ENCODE measurements at regions not wholly inside any gene's neighbourhood (a gene's known extent, or its start where the extent isn't known, plus 50 kb on each side); places are given as distances from the start of the nearest gene placed in this dataset.
"Not testable (repeated sequence)": the region's sequence is repeated elsewhere in the genome, so short reads cannot be mapped to it uniquely, and the experiment has no call there.

DNA sequence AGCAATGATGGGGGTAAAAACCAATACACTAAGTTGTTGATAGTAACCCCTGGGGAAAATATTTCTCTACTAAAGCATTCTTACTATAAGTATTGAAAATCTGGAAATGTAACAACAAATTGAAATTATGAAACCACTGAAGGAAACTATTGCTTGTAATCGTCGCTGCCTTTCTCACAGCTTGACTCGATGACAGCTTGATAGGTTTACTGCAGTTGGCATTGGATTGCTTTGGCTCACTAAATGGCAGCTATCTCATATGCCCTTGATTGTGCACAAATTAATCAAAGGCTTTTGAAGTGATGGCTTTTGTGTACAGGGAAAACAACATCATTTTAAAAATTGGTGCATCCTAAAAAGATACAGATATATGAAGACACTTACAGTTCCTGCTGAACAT, 419.6 kb upstream of the TENM3 start:
- DNase-seq (ENCODE audit: insufficient read length) (no peak), FAIRE-seq (no peak)
- TF ChIP-seq POLR2AphosphoS5 (IDR thresholded peaks at IDR 0.05; ENCODE audit: low read depth, low read length) (no peak), TAF1 (IDR thresholded peaks at IDR 0.05; ENCODE audit: borderline replicate concordance, low read depth, low read length) (no peak), POLR2A (IDR thresholded peaks at IDR 0.05; ENCODE audit: low read depth, low read length) (no peak)

GRCh38 chr4:181825564-181825963, 417.6 kb upstream of the TENM3 start:
- no peak for DNase-seq (ENCODE audit: insufficient read length)
- TF ChIP-seq TAF1 (IDR thresholded peaks at IDR 0.05; ENCODE audit: borderline replicate concordance, low read depth, low read length) (no peak), POLR2AphosphoS5 (IDR thresholded peaks at IDR 0.05; ENCODE audit: low read depth, low read length) (no peak), POLR2A (IDR thresholded peaks at IDR 0.05; ENCODE audit: low read depth, low read length) (no peak)
- FAIRE-seq, result no peak

DNA sequence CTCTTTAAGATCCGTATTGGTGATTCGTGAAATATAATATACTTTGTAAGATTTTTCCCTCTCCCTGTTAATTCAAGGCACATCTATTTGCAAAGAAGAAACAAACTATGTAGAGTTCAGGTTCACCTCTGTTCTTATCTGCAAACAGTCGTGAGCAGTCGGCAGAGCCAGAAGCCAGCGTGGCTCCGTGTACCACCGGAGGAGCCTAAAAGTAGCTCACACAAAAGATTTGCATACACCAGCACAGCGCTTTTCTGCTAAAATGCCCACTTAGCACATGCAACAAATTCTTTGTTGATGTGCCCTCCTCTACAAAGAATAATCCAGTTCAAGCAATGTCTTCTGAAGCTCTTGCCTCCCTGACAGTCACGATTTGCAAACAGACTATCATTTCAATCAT, 416.0 kb upstream of the TENM3 start:
- FAIRE-seq (no peak), DNase-seq (ENCODE audit: insufficient read length) (no peak)
- TF ChIP-seq TAF1 (IDR thresholded peaks at IDR 0.05; ENCODE audit: borderline replicate concordance, low read depth, low read length) (no peak), POLR2A (IDR thresholded peaks at IDR 0.05; ENCODE audit: low read depth, low read length) (no peak), POLR2AphosphoS5 (IDR thresholded peaks at IDR 0.05; ENCODE audit: low read depth, low read length) (no peak)

- no peak for TF ChIP-seq POLR2AphosphoS5 (IDR thresholded peaks at IDR 0.05; ENCODE audit: low read depth, low read length)
- TF ChIP-seq POLR2A (IDR thresholded peaks at IDR 0.05; ENCODE audit: low read depth, low read length), result no peak
- no peak for TF ChIP-seq TAF1 (IDR thresholded peaks at IDR 0.05; ENCODE audit: borderline replicate concordance, low read depth, low read length)
- FAIRE-seq, result no peak
Measured at GRCh38 chr4:181830404-181831035, 412.7 kb upstream of the TENM3 start.

DNA sequence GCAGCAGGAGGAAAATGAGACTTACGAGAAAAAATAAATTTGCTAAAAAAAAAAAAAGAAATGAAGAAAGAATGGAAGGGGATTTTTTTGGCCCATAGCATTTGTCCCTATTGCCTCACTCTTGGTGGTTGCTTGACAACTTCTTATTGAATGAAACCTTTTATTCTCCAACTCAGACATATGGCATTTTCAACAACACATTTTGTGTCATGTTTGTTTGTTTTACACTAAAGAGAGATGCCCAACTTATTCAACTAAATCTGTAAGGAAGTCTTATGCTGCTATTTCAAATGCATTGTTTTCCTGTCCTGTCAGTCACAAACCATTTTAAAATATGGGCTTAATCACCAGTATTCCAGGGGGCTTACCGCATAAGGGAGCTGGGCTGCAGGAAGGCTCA, 409.1 kb upstream of the TENM3 start:
- DNase-seq (ENCODE audit: insufficient read length), result no peak
- no peak for FAIRE-seq
- TF ChIP-seq POLR2A (IDR thresholded peaks at IDR 0.05; ENCODE audit: low read depth, low read length) (no peak), TAF1 (IDR thresholded peaks at IDR 0.05; ENCODE audit: borderline replicate concordance, low read depth, low read length) (no peak), POLR2AphosphoS5 (IDR thresholded peaks at IDR 0.05; ENCODE audit: low read depth, low read length) (no peak)

More at GRCh38 chr4:181830404-181831035, 412.7 kb upstream of the TENM3 start:
- DNase-seq (ENCODE audit: insufficient read length), result no peak

GRCh38 chr4:181835348-181835747, 407.9 kb upstream of the TENM3 start:
- DNase-seq (ENCODE audit: insufficient read length), result no peak
- FAIRE-seq, result no peak

GRCh38 chr4:181838253-181838652, 404.9 kb upstream of the TENM3 start:
- DNase-seq (ENCODE audit: insufficient read length) (no peak), FAIRE-seq (no peak)
- TF ChIP-seq POLR2A (IDR thresholded peaks at IDR 0.05; ENCODE audit: low read depth, low read length) (no peak), TAF1 (IDR thresholded peaks at IDR 0.05; ENCODE audit: borderline replicate concordance, low read depth, low read length) (no peak), POLR2AphosphoS5 (IDR thresholded peaks at IDR 0.05; ENCODE audit: low read depth, low read length) (no peak)

More at GRCh38 chr4:181835348-181835747, 407.9 kb upstream of the TENM3 start:
- no peak for TF ChIP-seq POLR2A (IDR thresholded peaks at IDR 0.05; ENCODE audit: low read depth, low read length)
- no peak for TF ChIP-seq POLR2AphosphoS5 (IDR thresholded peaks at IDR 0.05; ENCODE audit: low read depth, low read length)
- TF ChIP-seq TAF1 (IDR thresholded peaks at IDR 0.05; ENCODE audit: borderline replicate concordance, low read depth, low read length), result no peak

DNA sequence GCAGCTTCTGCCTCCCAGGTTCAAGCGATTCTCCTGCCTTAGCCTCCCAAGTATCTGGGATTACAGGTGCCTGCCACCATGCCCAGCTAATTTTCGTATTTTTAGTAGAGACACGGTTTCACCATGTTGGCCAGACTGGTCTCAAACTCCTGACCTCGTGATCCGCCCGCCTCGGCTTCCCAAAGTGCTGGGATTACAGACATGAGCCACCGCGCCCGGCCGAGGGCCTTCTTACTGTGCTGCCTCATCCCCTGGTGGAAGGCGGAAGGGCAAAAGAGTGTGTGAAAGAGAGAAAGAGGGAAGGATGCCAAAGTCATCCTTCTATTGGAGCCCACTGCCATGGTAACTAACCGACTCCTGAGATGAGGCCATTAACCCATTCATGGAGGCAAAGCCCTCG, 399.4 kb upstream of the TENM3 start:
- not testable (repeated sequence) for FAIRE-seq

GRCh38 chr4:181845617-181846016, 397.6 kb upstream of the TENM3 start:
- DNase-seq (ENCODE audit: insufficient read length) (no peak), FAIRE-seq (no peak)
- TF ChIP-seq TAF1 (IDR thresholded peaks at IDR 0.05; ENCODE audit: borderline replicate concordance, low read depth, low read length), result no peak
- no peak for TF ChIP-seq POLR2AphosphoS5 (IDR thresholded peaks at IDR 0.05; ENCODE audit: low read depth, low read length)
- TF ChIP-seq POLR2A (IDR thresholded peaks at IDR 0.05; ENCODE audit: low read depth, low read length), result no peak

More for the DNA sequence above, 399.4 kb upstream of the TENM3 start:
- DNase-seq (ENCODE audit: insufficient read length), result not testable (repeated sequence)

DNA sequence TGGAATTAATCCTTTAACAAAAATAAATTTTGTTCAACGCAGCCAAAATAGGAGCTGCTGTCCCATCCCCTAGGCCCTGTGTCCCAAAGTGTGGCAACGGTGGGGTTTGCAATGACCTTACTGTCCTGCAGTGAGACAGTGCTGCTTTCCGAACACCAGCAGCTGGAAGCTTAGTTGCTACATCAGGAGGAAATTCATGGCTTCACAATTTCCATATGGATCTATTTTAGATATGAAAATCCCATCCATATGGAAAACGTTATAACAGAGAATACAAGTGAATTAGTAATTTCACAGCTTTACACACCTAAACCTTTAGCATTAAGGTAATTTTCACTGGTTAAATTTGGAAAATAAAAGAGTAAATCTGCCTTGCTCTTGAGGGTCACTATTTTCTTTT, 396.3 kb upstream of the TENM3 start:
- TF ChIP-seq POLR2AphosphoS5 (IDR thresholded peaks at IDR 0.05; ENCODE audit: low read depth, low read length), result no peak
- no peak for TF ChIP-seq POLR2A (IDR thresholded peaks at IDR 0.05; ENCODE audit: low read depth, low read length)
- TF ChIP-seq TAF1 (IDR thresholded peaks at IDR 0.05; ENCODE audit: borderline replicate concordance, low read depth, low read length), result no peak
- no peak for FAIRE-seq
- DNase-seq (ENCODE audit: insufficient read length), result no peak

- no peak for TF ChIP-seq POLR2AphosphoS5 (IDR thresholded peaks at IDR 0.05; ENCODE audit: low read depth, low read length)
- no peak for TF ChIP-seq TAF1 (IDR thresholded peaks at IDR 0.05; ENCODE audit: borderline replicate concordance, low read depth, low read length)
- TF ChIP-seq POLR2A (IDR thresholded peaks at IDR 0.05; ENCODE audit: low read depth, low read length), result no peak
- DNase-seq (ENCODE audit: insufficient read length) (no peak), FAIRE-seq (no peak)
Measured at GRCh38 chr4:181848357-181848756, 394.8 kb upstream of the TENM3 start.

DNA sequence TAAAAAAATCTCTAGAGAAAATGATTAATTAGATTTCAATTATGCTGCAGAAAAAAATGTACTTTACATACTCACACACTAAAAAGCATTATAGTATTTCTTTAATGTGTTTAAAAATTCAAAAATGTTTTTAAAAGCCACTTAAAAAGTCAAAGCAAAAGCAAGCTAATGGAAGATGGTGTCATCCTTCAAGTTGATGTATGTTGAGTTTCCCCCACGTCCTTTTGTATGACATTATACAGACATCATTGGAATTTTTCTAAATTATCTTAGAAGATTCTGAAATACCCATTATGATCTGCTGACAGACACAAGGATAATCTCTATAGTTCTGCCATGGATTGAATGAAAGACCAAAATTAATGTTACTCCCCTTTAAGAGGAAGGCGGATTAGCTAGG, 393.7 kb upstream of the TENM3 start:
- TF ChIP-seq TAF1 (IDR thresholded peaks at IDR 0.05; ENCODE audit: borderline replicate concordance, low read depth, low read length) (no peak), POLR2A (IDR thresholded peaks at IDR 0.05; ENCODE audit: low read depth, low read length) (no peak), POLR2AphosphoS5 (IDR thresholded peaks at IDR 0.05; ENCODE audit: low read depth, low read length) (no peak)
- FAIRE-seq, result no peak
- no peak for DNase-seq (ENCODE audit: insufficient read length)
